ENCODE measurements at regions not wholly inside any gene's neighbourhood (a gene's known extent, or its start where the extent isn't known, plus 50 kb on each side); places are given as distances from the start of the nearest gene placed in this dataset.
"Not testable (repeated sequence)": the region's sequence is repeated elsewhere in the genome, so short reads cannot be mapped to it uniquely, and the experiment has no call there.

DNA sequence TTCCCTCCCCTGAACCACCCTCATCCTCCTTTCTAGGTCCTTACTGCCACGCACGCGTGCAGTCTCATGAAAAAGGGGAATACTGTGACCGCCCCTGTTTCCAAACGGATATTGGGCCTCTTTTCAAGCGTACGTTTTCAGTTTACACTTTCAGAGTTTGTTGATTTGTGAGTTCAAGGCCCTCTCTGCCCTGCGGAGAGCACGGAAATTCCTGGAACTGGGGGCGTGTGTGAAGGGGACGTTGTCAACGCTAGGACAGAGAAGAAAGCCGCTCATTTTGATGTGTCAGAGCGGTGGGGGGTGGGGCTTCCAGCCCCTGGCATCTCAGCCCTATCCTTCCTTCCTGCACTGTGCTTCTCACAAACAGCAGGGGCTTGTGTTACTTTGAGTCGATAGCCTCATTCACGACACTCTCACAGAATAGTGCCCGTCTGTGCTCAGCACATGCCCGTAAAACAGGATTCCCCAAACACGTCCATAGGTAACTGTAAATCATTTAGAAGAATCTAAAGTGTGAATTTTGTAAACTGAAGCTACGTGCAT is 137.6 kb upstream of the PEG3 start:
- Histone ChIP-seq H3K27me3 (ENCODE audit: low read depth) (no peaks in the 10 kb centered on the region), H3K4me1 (no peaks in the 10 kb centered on the region), H3K36me3 (replicated peaks) (no peaks in the 10 kb centered on the region), H3K4me3 (no peak overlapping the region), H3K9me3 (0 out of 2 replicates have a peak, but pooled peaks cover 2% of the 10 kb centered on the region)
- no peak for DNase-seq (ENCODE audit: low spot score in 2 of 2)
- in situ Hi-C loops (cut with MboI; ENCODE audit: low sequenced_read_pairs) = no loop called here

DNA sequence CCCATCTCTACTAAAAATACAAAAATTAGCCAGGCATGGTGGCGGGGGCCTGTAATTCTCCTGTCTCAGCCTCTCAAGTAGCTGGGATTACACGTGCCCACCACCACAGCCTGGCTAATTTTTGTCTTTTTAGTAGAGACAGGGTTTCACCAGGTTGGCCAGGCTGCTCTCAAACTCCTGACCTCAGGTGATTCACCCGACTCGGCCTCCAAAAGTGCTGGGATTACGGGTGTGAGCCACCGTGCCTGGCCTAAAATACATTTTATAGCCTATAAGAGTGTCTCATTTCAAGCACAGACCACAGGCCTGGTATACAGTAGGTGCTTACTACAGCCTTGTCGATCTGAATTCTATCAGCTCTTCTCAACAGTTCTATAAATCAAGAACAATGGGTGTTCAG is 139.5 kb upstream of the USP29 start:
- H3K4me3 ChIP-seq; H3K27me3 ChIP-seq (ENCODE audit: low read depth); H3K4me1 ChIP-seq; DNase-seq (ENCODE audit: low spot score in 2 of 2); H3K36me3 ChIP-seq (replicated peaks); in situ Hi-C loops (cut with MboI; ENCODE audit: low sequenced_read_pairs); H3K9me3 ChIP-seq: not testable (repeated sequence)

DNA sequence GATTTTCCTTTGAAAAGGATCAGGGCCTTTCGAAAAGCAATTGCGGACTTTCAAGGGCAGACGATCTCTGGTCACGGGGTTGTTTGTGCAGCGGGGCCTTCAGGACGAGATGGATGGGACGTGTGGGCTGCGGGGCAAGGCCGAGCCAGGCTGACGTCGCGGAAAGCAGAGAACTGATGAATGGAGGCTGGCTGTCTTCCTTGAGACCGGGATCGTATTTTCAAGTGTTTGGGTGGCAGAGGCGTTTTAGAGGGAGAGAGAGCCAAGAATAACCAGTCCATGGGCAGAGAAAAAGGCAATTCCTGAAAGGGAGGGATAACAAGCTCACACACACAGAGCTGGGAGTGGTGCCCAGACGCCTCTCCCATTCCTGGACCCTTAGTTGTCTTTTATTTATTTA is 138.9 kb upstream of the USP29 start:
- Histone ChIP-seq H3K4me3 (no peak overlapping the region), H3K9me3 (0 out of 2 replicates have a peak, but pooled peaks cover 2% of the 10 kb centered on the region), H3K36me3 (replicated peaks) (no peaks in the 10 kb centered on the region), H3K4me1 (no peaks in the 10 kb centered on the region), H3K27me3 (ENCODE audit: low read depth) (no peaks in the 10 kb centered on the region)
- no peak for DNase-seq (ENCODE audit: low spot score in 2 of 2)
- in situ Hi-C loops (cut with MboI; ENCODE audit: low sequenced_read_pairs) = no loop called here

DNA sequence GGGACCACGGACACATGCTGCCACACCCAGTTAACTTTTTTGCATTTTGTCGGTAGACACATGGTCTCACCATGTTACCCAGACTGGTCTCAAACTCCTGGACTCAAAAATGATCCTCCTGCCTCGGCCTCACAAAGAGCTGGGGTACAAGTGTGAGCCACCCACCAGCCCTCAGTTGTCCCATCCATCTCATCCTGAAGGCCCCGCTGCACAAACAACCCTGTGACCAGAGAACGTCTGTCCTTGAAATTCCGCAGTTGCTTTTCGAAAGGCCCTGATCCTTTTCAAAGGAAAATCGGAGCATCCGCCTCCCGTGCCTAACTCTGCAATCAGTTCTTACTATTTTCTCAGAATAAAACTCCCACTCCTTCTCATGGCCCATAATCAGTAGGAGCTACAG is 138.3 kb upstream of the USP29 start:
- H3K4me1 ChIP-seq; DNase-seq (ENCODE audit: low spot score in 2 of 2); in situ Hi-C loops (cut with MboI; ENCODE audit: low sequenced_read_pairs); H3K4me3 ChIP-seq; H3K27me3 ChIP-seq (ENCODE audit: low read depth); H3K9me3 ChIP-seq; H3K36me3 ChIP-seq (replicated peaks): not testable (repeated sequence)

DNA sequence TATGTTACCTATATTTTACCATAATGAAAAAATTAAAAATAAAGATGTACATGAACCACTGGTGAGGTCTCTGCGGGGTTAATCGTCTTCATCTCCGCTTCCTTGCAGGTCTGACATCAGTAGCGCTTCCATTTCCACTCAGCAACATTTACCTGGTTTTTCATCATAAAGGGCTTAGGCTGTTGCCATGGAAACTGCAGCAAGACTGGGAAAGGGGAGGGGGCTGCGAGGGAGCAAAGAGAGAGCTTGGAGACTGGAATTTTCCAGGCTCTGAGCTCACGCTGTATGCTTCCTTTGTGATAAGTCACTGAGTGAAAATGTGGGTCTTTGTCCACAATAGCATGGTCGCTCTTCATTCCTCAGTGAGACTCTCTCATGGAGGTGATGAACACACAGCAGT is 136.6 kb upstream of the USP29 start:
- Histone ChIP-seq H3K9me3 (0 out of 2 replicates have a peak, but pooled peaks cover 2% of the 10 kb centered on the region), H3K4me1 (no peaks in the 10 kb centered on the region), H3K36me3 (replicated peaks) (no peaks in the 10 kb centered on the region), H3K4me3 (no peak overlapping the region), H3K27me3 (ENCODE audit: low read depth) (no peaks in the 10 kb centered on the region)
- DNase-seq (ENCODE audit: low spot score in 2 of 2) = no peak
- in situ Hi-C loops (cut with MboI; ENCODE audit: low sequenced_read_pairs) = no loop called here

DNA sequence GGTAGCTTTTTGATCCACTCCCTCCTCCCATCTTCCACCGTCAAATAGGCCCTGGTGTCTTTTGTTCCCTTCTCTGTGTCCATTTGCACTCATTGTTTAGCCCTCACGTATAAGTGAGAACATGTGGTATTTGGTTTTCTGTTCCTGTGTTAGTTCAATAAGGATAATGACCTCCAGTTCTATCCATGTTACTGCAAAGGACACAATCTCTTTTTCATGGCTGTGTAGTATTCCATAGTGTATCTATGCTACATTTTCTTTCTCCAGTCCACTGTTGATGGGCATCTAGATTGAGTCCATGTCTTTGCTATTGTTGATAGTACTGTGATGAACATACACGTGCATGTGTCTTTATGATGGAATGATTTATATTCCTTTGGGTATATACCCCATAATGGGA is 136.0 kb upstream of the USP29 start:
- DNase-seq (ENCODE audit: low spot score in 2 of 2) = no peak

DNA sequence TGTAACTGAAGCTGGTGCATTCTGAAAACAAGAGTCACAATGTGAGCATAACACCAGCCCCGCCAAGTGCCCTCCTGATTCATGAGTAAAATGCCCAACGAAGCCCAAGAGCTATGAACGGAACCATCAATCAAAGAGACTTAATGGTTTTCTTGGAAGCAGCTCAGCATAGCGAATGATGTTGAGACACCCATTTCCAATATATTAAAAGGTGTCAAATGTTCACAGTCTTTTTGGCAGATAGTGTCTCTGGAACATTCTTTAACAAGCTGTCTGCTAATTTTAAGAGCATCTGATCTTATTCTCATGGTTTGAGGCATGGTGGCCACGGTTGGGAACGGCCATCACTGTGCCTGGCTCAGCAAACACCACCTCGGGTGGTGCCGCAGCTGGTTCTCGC is 133.4 kb upstream of the USP29 start:
- in situ Hi-C loops (cut with MboI; ENCODE audit: low sequenced_read_pairs) = no loop called here

More for the DNA sequence above, 136.0 kb upstream of the USP29 start:
- H3K9me3 ChIP-seq = 0 out of 2 replicates have a peak, but pooled peaks cover 2% of the 10 kb centered on the region
- H3K36me3 ChIP-seq (replicated peaks) = no peaks in the 10 kb centered on the region
- no peak overlapping the region for H3K4me3 ChIP-seq
- in situ Hi-C loops (cut with MboI; ENCODE audit: low sequenced_read_pairs) = no loop called here
- H3K27me3 ChIP-seq (ENCODE audit: low read depth) = no peaks in the 10 kb centered on the region
- H3K4me1 ChIP-seq = no peaks in the 10 kb centered on the region

DNA sequence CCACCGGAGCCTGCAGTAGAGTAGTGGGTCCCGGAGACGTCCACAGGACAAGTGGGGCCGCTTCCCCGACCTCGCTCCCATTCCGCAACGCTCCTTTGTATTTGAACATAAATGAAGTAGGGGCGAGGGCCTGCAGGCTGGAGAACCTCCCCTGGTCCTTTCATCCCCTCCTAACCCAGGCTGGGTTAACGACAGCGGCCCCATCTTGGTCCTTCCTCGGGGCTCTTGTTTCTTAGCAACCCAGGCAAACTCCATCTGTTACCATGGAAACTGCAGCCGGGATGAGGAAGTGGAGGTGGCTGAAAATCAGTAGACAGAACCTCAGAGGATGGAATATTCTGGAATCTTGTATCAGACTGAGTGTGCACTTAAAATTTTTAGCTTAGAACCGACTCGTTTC is 132.6 kb upstream of the USP29 start:
- Histone ChIP-seq H3K36me3 (replicated peaks) (no peaks in the 10 kb centered on the region), H3K4me1 (no peaks in the 10 kb centered on the region), H3K27me3 (ENCODE audit: low read depth) (no peaks in the 10 kb centered on the region), H3K9me3 (no peaks in the 10 kb centered on the region; the same call in 1 of the 2 replicates), H3K4me3 (no peak overlapping the region)
- in situ Hi-C loops (cut with MboI; ENCODE audit: low sequenced_read_pairs) = no loop called here
- no peak for DNase-seq (ENCODE audit: low spot score in 2 of 2)

More for the DNA sequence above, 133.4 kb upstream of the USP29 start:
- Histone ChIP-seq H3K27me3 (ENCODE audit: low read depth) (no peaks in the 10 kb centered on the region), H3K9me3 (no peaks in the 10 kb centered on the region; the same call in 1 of the 2 replicates), H3K4me1 (no peaks in the 10 kb centered on the region), H3K4me3 (no peak overlapping the region), H3K36me3 (replicated peaks) (no peaks in the 10 kb centered on the region)
- no peak for DNase-seq (ENCODE audit: low spot score in 2 of 2)

DNA sequence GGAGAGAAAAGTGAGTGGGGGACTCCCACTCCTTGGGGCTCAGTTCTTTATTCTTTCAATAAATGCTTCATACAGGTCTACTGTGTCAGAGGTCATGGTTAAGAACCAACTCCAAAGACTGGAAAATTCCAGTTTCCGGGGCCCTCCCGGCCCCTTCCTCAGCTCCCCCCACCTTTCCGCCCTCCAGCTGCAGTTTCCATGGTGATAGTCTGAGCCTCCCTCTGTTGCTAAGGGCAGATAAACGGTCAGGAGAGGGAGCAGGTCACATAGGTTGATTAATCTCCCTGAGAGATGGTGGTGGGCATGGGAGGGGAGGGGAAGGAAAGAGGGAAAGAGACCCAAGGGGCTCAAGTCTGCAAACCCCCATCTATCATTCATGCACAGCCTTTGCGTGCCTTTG is 131.5 kb upstream of the USP29 start:
- in situ Hi-C loops (cut with MboI; ENCODE audit: low sequenced_read_pairs) = no loop called here
- H3K4me3 ChIP-seq = no peak overlapping the region
- no peaks in the 10 kb centered on the region; the same call in 1 of the 2 replicates for H3K9me3 ChIP-seq
- no peaks in the 10 kb centered on the region for H3K27me3 ChIP-seq (ENCODE audit: low read depth)
- H3K4me1 ChIP-seq = no peaks in the 10 kb centered on the region
- DNase-seq (ENCODE audit: low spot score in 2 of 2) = no peak
- no peaks in the 10 kb centered on the region for H3K36me3 ChIP-seq (replicated peaks)

DNA sequence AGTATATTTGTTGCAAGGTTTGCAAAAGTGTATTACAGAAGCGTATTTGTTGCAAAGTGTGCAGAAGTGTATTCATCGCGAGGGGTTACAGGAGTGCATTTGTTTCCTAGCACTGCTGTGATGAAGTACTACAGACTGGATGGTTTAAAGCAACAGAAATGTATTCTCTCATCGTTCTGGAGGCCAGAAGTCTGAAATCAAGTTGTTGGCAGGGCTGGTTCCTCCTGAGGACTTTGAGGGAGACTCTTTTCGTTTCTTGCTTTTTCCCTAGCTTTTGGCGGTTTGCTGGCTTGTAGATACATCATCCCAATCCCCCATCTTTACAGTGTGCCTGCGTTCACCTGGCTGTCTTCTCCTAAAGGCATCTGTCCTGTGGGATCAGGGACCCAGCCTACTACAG is 127.9 kb upstream of the USP29 start:
- in situ Hi-C loops (cut with MboI; ENCODE audit: low sequenced_read_pairs) = no loop called here
- H3K9me3 ChIP-seq = no peaks in the 10 kb centered on the region; the same call in 1 of the 2 replicates
- H3K4me3 ChIP-seq = no peak overlapping the region

DNA sequence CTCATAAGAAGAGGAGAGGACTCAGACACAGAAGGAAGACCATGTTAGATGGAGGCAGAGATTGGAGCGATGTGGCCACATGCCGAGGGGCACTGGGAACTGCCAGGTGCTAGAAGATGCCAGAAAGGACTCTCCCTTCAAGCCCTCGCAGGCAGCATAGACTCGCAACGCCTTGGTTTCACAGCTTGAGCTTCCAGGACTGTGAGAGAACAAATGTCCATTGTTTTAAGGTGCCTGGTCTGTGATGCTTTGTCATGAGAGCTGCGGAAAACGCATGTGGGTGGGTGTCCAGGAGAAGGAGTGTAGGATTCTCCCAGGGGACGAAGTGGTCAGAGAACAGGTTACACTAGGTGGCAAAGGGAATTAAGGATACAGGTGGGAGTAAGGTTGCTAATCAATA is 125.9 kb upstream of the USP29 start:
- DNase-seq (ENCODE audit: low spot score in 2 of 2) = no peak
- in situ Hi-C loops (cut with MboI; ENCODE audit: low sequenced_read_pairs) = no loop called here
- Histone ChIP-seq H3K27me3 (ENCODE audit: low read depth) (no peaks in the 10 kb centered on the region), H3K36me3 (replicated peaks) (no peaks in the 10 kb centered on the region), H3K4me1 (no peaks in the 10 kb centered on the region), H3K9me3 (no peaks in the 10 kb centered on the region; the same call in 1 of the 2 replicates), H3K4me3 (no peak overlapping the region)

More for the DNA sequence above, 127.9 kb upstream of the USP29 start:
- no peaks in the 10 kb centered on the region for H3K36me3 ChIP-seq (replicated peaks)
- DNase-seq (ENCODE audit: low spot score in 2 of 2) = no peak
- no peaks in the 10 kb centered on the region for H3K4me1 ChIP-seq
- no peaks in the 10 kb centered on the region for H3K27me3 ChIP-seq (ENCODE audit: low read depth)

DNA sequence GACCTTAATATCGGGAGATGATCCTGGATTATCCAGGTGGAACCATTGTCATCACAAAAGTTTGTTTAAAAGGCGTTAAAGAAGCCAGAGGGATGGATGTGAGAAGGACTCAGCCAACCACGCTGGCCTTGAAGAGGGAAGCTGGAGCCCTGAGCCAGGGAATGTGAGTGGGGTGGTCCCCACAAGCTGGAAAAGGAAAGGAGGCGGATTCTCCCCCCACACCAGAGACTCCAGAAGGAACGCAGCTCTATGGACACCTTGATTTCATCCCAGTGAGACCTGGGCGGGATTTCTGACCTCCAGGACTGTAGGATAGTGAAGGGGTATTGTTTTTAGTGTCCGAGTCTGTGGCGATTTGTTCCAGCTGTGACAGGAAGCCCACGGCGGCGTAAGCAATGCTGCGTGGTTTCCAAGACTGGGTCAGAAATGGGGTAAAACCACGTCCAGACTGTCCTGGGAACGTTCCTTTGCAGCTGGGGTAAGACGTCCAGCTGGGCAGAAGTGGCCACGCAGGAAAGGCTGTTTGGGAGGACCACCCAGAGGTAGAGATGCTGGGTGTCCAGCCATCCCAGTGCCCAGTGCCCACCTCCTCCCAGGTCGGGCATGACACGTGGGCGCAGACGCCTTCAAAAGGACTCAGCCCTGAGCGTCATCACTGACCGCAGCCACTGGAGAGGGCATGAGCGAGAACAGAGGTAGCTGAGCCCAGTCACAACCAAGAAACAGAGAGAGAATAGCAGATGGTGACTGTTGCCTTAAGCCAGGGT is 125.4 kb upstream of the USP29 start:
- Histone ChIP-seq H3K36me3 (replicated peaks) (no peaks in the 10 kb centered on the region), H3K4me1 (no peaks in the 10 kb centered on the region), H3K4me3 (no peak overlapping the region), H3K9me3 (no peaks in the 10 kb centered on the region; the same call in 1 of the 2 replicates), H3K27me3 (ENCODE audit: low read depth) (no peaks in the 10 kb centered on the region)
- in situ Hi-C loops (cut with MboI; ENCODE audit: low sequenced_read_pairs) = no loop called here
- DNase-seq (ENCODE audit: low spot score in 2 of 2) = no peak

DNA sequence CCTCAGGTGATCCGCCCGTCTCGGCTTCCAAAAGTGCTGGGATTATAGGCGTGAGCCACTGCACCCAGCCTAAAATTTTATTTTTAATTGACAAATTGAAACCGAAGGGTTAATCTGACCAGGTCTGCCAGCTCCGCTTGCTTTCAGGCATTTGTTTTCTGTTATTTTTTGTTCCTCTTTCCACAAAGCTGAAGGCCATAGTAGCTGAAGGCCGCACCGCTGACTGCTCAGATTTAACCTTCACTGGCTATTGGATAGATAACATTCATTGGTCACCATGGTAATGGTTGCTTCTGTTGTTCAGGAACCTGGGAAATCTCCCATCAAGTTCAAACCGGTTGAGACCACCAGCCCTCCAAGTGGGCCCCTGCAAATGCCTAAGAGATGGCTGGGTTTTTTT is 124.5 kb upstream of the USP29 start:
- no peak overlapping the region for H3K4me3 ChIP-seq
- DNase-seq (ENCODE audit: low spot score in 2 of 2) = no peak
- H3K4me1 ChIP-seq = no peaks in the 10 kb centered on the region
- H3K9me3 ChIP-seq = no peaks in the 10 kb centered on the region
- in situ Hi-C loops (cut with MboI; ENCODE audit: low sequenced_read_pairs) = no loop called here
- no peaks in the 10 kb centered on the region for H3K27me3 ChIP-seq (ENCODE audit: low read depth)
- no peaks in the 10 kb centered on the region for H3K36me3 ChIP-seq (replicated peaks)

DNA sequence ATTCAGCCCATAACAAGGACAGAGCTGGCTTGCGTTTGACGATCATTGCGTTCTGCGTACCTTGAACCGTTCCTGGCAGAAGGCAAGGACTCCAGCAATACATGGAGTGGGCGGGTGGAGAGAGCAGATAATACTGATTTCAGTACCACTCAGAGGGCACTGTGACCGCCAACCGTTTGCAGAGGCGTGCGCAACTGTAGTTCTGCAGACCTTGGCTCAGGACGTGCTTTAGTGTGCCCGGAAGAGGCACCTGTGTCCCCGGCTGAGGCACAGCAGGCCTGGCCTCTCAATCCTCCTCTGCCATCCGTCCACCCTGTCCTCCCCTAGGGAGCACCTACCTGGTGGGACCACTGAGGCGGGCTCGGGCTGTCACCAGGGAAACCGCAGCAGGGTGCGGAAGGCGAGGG is 117.6 kb upstream of the USP29 start:
- Histone ChIP-seq H3K36me3 (replicated peaks) (no peaks in the 10 kb centered on the region), H3K9me3 (no peaks in the 10 kb centered on the region), H3K4me1 (no peaks in the 10 kb centered on the region), H3K27me3 (ENCODE audit: low read depth) (no peaks in the 10 kb centered on the region), H3K4me3 (no peak overlapping the region)
- DNase-seq (ENCODE audit: low spot score in 2 of 2) = no peak
- in situ Hi-C loops (cut with MboI; ENCODE audit: low sequenced_read_pairs) = no loop called here
